ENCODE measurements at regions not wholly inside any gene's neighbourhood (a gene's known extent, or its start where the extent isn't known, plus 50 kb on each side); places are given as distances from the start of the nearest gene placed in this dataset.

- Mint-ChIP-seq H3K27me3 (no peaks in the 10 kb centered on the region), H3K27ac (no peak overlapping the region), H3K4me1 (ENCODE audit: low read depth in 2 of 2) (no peaks in the 10 kb centered on the region), H3K9me3 (peaks cover 20% of the 10 kb centered on the region), H3K36me3 (peaks cover 8% of the 10 kb centered on the region), H3K4me3 (no peak overlapping the region)
- no peak for DNase-seq (ENCODE audit: low spot score)
- no peak for ATAC-seq
Observed at GRCh38 chr4:167550021-167550420, 315.7 kb upstream of the SPOCK3 start.

GRCh38 chr4:167555338-167556022 lies 321.2 kb upstream of the SPOCK3 start:
- ATAC-seq (no peak), DNase-seq (ENCODE audit: low spot score) (no peak)
- H3K4me1 Mint-ChIP-seq (ENCODE audit: low read depth in 2 of 2), result no peaks in the 10 kb centered on the region
- H3K27ac Mint-ChIP-seq, result no peak overlapping the region
- H3K9me3 Mint-ChIP-seq, result peaks cover 34% of the 10 kb centered on the region
- no peak overlapping the region for H3K4me3 Mint-ChIP-seq
- H3K36me3 Mint-ChIP-seq, result peaks cover 7% of the 10 kb centered on the region
- no peaks in the 10 kb centered on the region for H3K27me3 Mint-ChIP-seq

GRCh38 chr4:167578906-167579305 lies 344.6 kb upstream of the SPOCK3 start:
- no peaks in the 10 kb centered on the region for H3K27me3 Mint-ChIP-seq
- no peaks in the 10 kb centered on the region for H3K4me1 Mint-ChIP-seq (ENCODE audit: low read depth in 2 of 2)
- H3K27ac Mint-ChIP-seq, result no peak overlapping the region
- H3K4me3 Mint-ChIP-seq, result no peak overlapping the region
- peaks cover 7% of the 10 kb centered on the region for H3K9me3 Mint-ChIP-seq
- H3K36me3 Mint-ChIP-seq, result peaks cover 11% of the 10 kb centered on the region
- DNase-seq (ENCODE audit: low spot score), result no peak
- ATAC-seq, result no peak

GRCh38 chr4:167581449-167581965 lies 347.2 kb upstream of the SPOCK3 start:
- Mint-ChIP-seq H3K27ac (no peak overlapping the region), H3K27me3 (no peaks in the 10 kb centered on the region), H3K9me3 (peaks cover 9% of the 10 kb centered on the region)

DNA sequence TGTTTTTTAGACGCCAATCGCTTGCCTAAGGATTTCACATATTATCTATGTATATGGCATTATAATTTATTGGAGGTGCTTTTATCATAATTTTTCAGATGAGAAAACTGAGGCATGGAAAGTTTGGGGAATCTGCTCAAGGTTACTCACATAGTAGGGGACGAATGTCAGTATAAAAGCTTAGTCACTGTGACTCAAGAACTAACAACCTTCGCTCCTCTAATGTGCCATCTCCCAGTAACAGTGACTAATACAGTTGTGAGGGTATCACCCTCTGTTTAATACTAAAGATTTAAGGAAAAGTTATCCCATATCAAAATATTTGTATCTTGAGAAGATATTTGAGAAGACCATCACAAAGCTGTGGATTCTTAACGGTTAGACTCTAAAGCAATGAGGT lies 353.1 kb upstream of the SPOCK3 start:
- H3K36me3 Mint-ChIP-seq, result no peaks in the 10 kb centered on the region
- H3K27ac Mint-ChIP-seq, result no peak overlapping the region

More at GRCh38 chr4:167581449-167581965, 347.2 kb upstream of the SPOCK3 start:
- Mint-ChIP-seq H3K4me1 (ENCODE audit: low read depth in 2 of 2) (no peaks in the 10 kb centered on the region), H3K36me3 (peaks cover 6% of the 10 kb centered on the region), H3K4me3 (no peak overlapping the region)
- no peak for ATAC-seq
- no peak for DNase-seq (ENCODE audit: low spot score)

DNA sequence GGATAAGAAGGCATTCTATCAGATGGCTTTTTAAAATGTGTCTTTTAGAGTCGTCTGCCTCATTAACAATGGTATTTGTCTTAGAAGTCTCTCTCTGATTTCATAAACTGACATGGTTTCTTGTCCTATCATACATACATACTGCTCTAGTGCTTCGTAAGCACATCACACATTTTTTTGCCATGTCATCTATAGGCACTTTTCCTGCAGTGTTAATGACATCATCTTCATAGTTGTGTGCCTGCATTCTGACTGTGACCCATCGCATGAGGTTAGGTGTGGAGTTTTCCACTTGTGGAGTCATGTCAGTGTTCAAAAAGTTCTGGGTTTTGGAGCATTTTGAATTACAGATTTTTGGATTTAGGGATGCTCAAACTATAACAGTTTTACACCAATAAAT lies 361.6 kb upstream of the SPOCK3 start:
- H3K4me3 Mint-ChIP-seq, result no peak overlapping the region
- H3K4me1 Mint-ChIP-seq (ENCODE audit: low read depth in 2 of 2), result no peaks in the 10 kb centered on the region
- no peak for DNase-seq (ENCODE audit: low spot score)
- H3K27ac Mint-ChIP-seq, result no peak overlapping the region
- H3K27me3 Mint-ChIP-seq, result no peaks in the 10 kb centered on the region
- no peaks in the 10 kb centered on the region for H3K36me3 Mint-ChIP-seq
- no peak for ATAC-seq
- H3K9me3 Mint-ChIP-seq, result peaks cover 10% of the 10 kb centered on the region

More for the DNA sequence above, 353.1 kb upstream of the SPOCK3 start:
- Mint-ChIP-seq H3K9me3 (peaks cover 12% of the 10 kb centered on the region), H3K27me3 (no peaks in the 10 kb centered on the region), H3K4me3 (no peak overlapping the region), H3K4me1 (ENCODE audit: low read depth in 2 of 2) (no peaks in the 10 kb centered on the region)
- no peak for ATAC-seq
- no peak for DNase-seq (ENCODE audit: low spot score)

DNA sequence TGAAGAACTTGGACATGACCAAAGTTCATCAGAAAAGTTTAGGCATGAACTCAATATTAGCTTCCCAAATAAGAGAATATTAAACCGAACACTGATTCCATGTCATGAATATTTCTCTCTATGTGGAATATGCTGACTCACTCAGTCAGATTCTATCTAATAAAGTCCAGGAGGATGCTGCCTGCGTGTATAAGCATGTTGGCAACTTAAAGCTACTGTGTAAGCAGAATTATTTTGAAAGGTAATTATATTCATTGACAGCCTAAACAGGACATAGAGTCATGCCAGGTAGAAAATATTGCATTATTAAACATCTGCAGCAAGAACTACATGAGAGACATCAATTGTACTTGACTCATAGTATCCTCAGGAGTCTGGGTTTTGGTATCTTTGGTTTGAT lies 367.9 kb upstream of the SPOCK3 start:
- ATAC-seq, result no peak
- Mint-ChIP-seq H3K4me1 (ENCODE audit: low read depth in 2 of 2) (no peaks in the 10 kb centered on the region), H3K4me3 (no peak overlapping the region), H3K27ac (no peak overlapping the region), H3K9me3 (peaks cover 9% of the 10 kb centered on the region), H3K27me3 (no peaks in the 10 kb centered on the region), H3K36me3 (no peaks in the 10 kb centered on the region)
- DNase-seq (ENCODE audit: low spot score), result no peak

DNA sequence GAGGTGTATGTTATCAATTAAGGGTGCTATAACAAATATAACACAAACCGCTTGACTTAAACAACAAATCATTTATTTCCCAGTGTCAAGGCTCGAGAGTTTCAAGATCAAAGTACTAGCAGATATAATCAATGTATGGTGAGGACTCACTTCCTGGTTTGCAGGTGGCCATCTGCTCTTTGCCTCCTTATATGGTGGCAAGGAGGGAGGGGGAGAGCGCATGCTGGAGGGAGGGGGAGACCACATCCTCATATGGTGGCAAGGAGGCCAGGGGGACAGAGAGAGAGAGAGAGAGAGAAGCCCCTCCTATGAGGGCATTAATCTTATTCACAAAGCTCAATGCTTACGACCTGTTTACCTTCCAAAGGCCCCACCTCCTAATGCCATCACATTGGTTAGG lies 372.3 kb upstream of the SPOCK3 start:
- H3K4me1 Mint-ChIP-seq (ENCODE audit: low read depth in 2 of 2), result no peaks in the 10 kb centered on the region
- H3K27me3 Mint-ChIP-seq, result no peaks in the 10 kb centered on the region
- DNase-seq (ENCODE audit: low spot score) (no peak), ATAC-seq (no peak)
- no peak overlapping the region for H3K27ac Mint-ChIP-seq
- no peak overlapping the region for H3K4me3 Mint-ChIP-seq
- H3K36me3 Mint-ChIP-seq, result no peaks in the 10 kb centered on the region
- H3K9me3 Mint-ChIP-seq, result peaks cover 3% of the 10 kb centered on the region

GRCh38 chr4:167613381-167613780 lies 379.1 kb upstream of the SPOCK3 start:
- ATAC-seq (no peak), DNase-seq (ENCODE audit: low spot score) (no peak)
- no peak overlapping the region for H3K4me3 Mint-ChIP-seq
- no peaks in the 10 kb centered on the region for H3K4me1 Mint-ChIP-seq (ENCODE audit: low read depth in 2 of 2)
- H3K27me3 Mint-ChIP-seq, result no peaks in the 10 kb centered on the region
- no peaks in the 10 kb centered on the region for H3K36me3 Mint-ChIP-seq
- H3K9me3 Mint-ChIP-seq, result peaks cover 22% of the 10 kb centered on the region
- H3K27ac Mint-ChIP-seq, result no peak overlapping the region

- no peak for DNase-seq (ENCODE audit: low spot score)
- Mint-ChIP-seq H3K27ac (no peak overlapping the region), H3K27me3 (no peaks in the 10 kb centered on the region), H3K4me1 (ENCODE audit: low read depth in 2 of 2) (no peaks in the 10 kb centered on the region), H3K9me3 (peaks cover 26% of the 10 kb centered on the region), H3K36me3 (no peaks in the 10 kb centered on the region), H3K4me3 (no peak overlapping the region)
- no peak for ATAC-seq
Observed at GRCh38 chr4:167614866-167615265, 380.6 kb upstream of the SPOCK3 start.

DNA sequence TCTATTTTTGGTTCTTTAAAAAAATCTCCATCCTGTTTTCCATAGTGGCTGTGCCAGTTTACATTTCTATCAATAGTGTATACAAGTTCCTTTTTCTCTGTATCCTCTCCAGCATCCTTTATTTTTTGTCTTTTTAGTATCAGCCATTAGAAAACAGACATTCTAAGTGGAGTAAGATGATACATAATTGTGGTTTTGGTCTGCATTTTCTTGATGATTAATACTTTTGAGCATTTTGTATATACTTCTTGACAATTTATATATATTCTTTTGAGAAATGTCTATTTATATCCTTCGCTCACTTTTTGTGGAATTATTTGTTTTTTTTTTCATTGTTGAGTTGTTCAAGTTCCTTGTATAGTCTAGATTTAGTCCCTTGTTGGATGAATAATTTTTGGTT lies 382.2 kb upstream of the SPOCK3 start:
- Mint-ChIP-seq H3K9me3 (peaks cover 23% of the 10 kb centered on the region), H3K4me3 (no peak overlapping the region), H3K27ac (no peak overlapping the region), H3K4me1 (ENCODE audit: low read depth in 2 of 2) (no peaks in the 10 kb centered on the region), H3K36me3 (no peaks in the 10 kb centered on the region), H3K27me3 (no peaks in the 10 kb centered on the region)
- no peak for DNase-seq (ENCODE audit: low spot score)
- no peak for ATAC-seq

DNA sequence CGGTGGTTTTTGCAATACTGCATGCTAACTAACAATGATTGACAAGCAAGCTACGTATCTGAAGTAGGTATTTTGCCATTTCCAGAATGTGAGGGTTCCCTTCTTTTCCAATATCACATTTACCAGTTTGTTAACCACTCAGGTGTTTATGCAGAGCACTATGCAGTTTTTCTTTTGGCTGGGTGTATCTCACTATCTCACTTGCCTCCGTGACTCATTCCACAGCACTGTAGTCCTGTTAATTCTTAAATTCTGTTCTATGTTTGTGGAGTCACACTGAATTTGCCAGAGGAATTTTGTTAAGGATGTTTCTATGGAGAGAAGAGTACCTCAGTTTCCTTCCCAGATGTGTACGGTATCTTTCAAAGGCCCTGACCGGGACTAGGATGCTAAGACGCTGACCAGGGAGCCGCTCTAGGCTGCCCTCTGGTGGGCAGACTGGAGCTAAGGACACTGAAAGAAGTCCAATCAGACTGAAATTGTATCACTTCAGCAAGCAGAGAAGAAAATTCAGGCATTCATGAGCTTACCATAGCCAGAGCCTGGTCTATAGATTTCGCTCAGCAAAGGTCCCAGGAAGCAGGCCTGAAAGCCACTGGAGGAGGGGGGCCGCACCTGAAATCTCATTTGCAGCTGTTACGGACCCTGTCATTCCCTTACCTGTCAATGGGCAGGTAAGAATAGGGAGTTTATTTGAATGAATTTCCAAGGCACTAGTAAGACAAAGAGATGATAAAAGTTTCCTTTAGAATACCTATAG lies 388.4 kb upstream of the SPOCK3 start:
- Mint-ChIP-seq H3K27ac (no peak overlapping the region), H3K4me1 (ENCODE audit: low read depth in 2 of 2) (no peaks in the 10 kb centered on the region), H3K36me3 (no peaks in the 10 kb centered on the region), H3K4me3 (no peak overlapping the region), H3K9me3 (peaks cover 8% of the 10 kb centered on the region), H3K27me3 (no peaks in the 10 kb centered on the region)
- ATAC-seq, result no peak
- no peak for DNase-seq (ENCODE audit: low spot score)

GRCh38 chr4:167623241-167623572 lies 388.9 kb upstream of the SPOCK3 start:
- Mint-ChIP-seq H3K4me3 (no peak overlapping the region), H3K36me3 (no peaks in the 10 kb centered on the region), H3K27me3 (no peaks in the 10 kb centered on the region), H3K4me1 (ENCODE audit: low read depth in 2 of 2) (no peaks in the 10 kb centered on the region), H3K27ac (no peak overlapping the region), H3K9me3 (peaks cover 4% of the 10 kb centered on the region)
- ATAC-seq (no peak), DNase-seq (ENCODE audit: low spot score) (no peak)

GRCh38 chr4:167629272-167629671 lies 395.0 kb upstream of the SPOCK3 start:
- Mint-ChIP-seq H3K27me3 (no peaks in the 10 kb centered on the region), H3K27ac (no peak overlapping the region), H3K9me3 (peaks cover 12% of the 10 kb centered on the region), H3K4me1 (ENCODE audit: low read depth in 2 of 2) (no peaks in the 10 kb centered on the region), H3K36me3 (peaks cover 6% of the 10 kb centered on the region), H3K4me3 (no peak overlapping the region)
- no peak for ATAC-seq
- no peak for DNase-seq (ENCODE audit: low spot score)

All from natural killer cell treated with Interleukin-12 subunit alpha and Interleukin-12 subunit beta and Interleukin-15 and Interleukin-18, amount 100 ng/mL, for 72 hours (primary cell).